Colonic mucosa (tissue), 4 donors: ENCODE measurements at regions not wholly inside any gene's neighbourhood (a gene's known extent, or its start where the extent isn't known, plus 50 kb on each side); places are given as distances from the start of the nearest gene placed in this dataset.

Experiments
- DNase-seq: peaks from one replicate; pipeline ENCODE4 v3.0.0-alpha.2; 2020
- H3K27ac ChIP-seq: fragments of 200-600 bp; one replicate; pipeline ENCODE4 v1.8.0; 2021
- H3K27me3 ChIP-seq: fragments of 200-600 bp; one replicate; pipeline ENCODE4 v1.8.0; 2021
- H3K36me3 ChIP-seq: fragments of 200-600 bp; one replicate; pipeline ENCODE4 v1.8.0; 2021
- H3K4me1 ChIP-seq: fragments of 200-600 bp; one replicate; pipeline ENCODE4 v1.8.0; 2021; ENCODE audit warnings: mild to moderate bottlenecking
- H3K4me3 ChIP-seq: fragments of 200-600 bp; one replicate; pipeline ENCODE4 v1.8.0; 2021
- H3K9ac ChIP-seq, 2 donors: one replicate each; pipeline ENCODE4 v1.7.0; 2013; ENCODE audit warnings: control low read depth in 2 of 2, low read depth in 2 of 2, low read length in 2 of 2
- H3K9me3 ChIP-seq: fragments of 200-600 bp; one replicate; pipeline ENCODE4 v1.8.0; 2021
- CTCF ChIP-seq: fragments of 200-600 bp; IDR thresholded peaks from one replicate; pipeline ENCODE4 v1.8.0; 2022; ENCODE audit warnings: antibody characterized with exemption, mild to moderate bottlenecking
- intact Hi-C: fragments of 100-400 bp; cut with DNase I; formaldehyde crosslinking; loops from one replicate; pipeline ENCODE4 v1.14.1; 2022
- donor health status: healthy.
- donor health status: DM: no; HTN: no; CAD: no.
- donor health status: DM: no; HTN: no; CAD: no.

- no peak for TF ChIP-seq CTCF
- Histone ChIP-seq H3K27ac (no peak overlapping the region), H3K36me3 (no peaks in the 10 kb centered on the region), H3K4me1 (no peaks in the 10 kb centered on the region), H3K9ac (no peak overlapping the region), H3K27me3 (no peaks in the 10 kb centered on the region), H3K9me3 (no peaks in the 10 kb centered on the region), H3K4me3 (no peak overlapping the region)
- intact Hi-C loops, result no loop called here
- no peak for DNase-seq
Measured at GRCh38 chr7:10120936-10121335, 852.7 kb upstream of the PHF14 start.

GRCh38 chr7:10121631-10122030, 852.0 kb upstream of the PHF14 start:
- no peaks in the 10 kb centered on the region for H3K36me3 ChIP-seq
- no peak overlapping the region for H3K9ac ChIP-seq
- H3K4me3 ChIP-seq, result no peak overlapping the region
- H3K27me3 ChIP-seq, result no peaks in the 10 kb centered on the region
- H3K27ac ChIP-seq, result no peak overlapping the region
- no peak for DNase-seq
- intact Hi-C loops, result no loop called here
- H3K4me1 ChIP-seq, result no peaks in the 10 kb centered on the region
- no peaks in the 10 kb centered on the region for H3K9me3 ChIP-seq
- no peak for TF ChIP-seq CTCF

GRCh38 chr7:10122551-10123100, 851.0 kb upstream of the PHF14 start:
- no peak for DNase-seq
- intact Hi-C loops, result no loop called here
- Histone ChIP-seq H3K4me3 (no peak overlapping the region), H3K36me3 (no peaks in the 10 kb centered on the region), H3K9me3 (no peaks in the 10 kb centered on the region), H3K27ac (no peak overlapping the region), H3K27me3 (no peaks in the 10 kb centered on the region), H3K4me1 (no peaks in the 10 kb centered on the region), H3K9ac (no peak overlapping the region)
- TF ChIP-seq CTCF, result no peak

- no peak overlapping the region for H3K27ac ChIP-seq
Measured at GRCh38 chr7:10128748-10129147, 844.9 kb upstream of the PHF14 start.

GRCh38 chr7:10138087-10138854, 835.4 kb upstream of the PHF14 start:
- Histone ChIP-seq H3K4me3 (no peak overlapping the region), H3K27ac (no peak overlapping the region), H3K36me3 (no peaks in the 10 kb centered on the region), H3K9me3 (no peaks in the 10 kb centered on the region), H3K27me3 (no peaks in the 10 kb centered on the region), H3K9ac (no peak overlapping the region), H3K4me1 (no peaks in the 10 kb centered on the region)
- DNase-seq, result no peak
- no peak for TF ChIP-seq CTCF
- intact Hi-C loops, result no loop called here

More at GRCh38 chr7:10128748-10129147, 844.9 kb upstream of the PHF14 start:
- TF ChIP-seq CTCF, result no peak
- intact Hi-C loops, result no loop called here
- Histone ChIP-seq H3K4me3 (no peak overlapping the region), H3K9ac (no peak overlapping the region), H3K36me3 (no peaks in the 10 kb centered on the region), H3K27me3 (no peaks in the 10 kb centered on the region), H3K9me3 (no peaks in the 10 kb centered on the region), H3K4me1 (no peaks in the 10 kb centered on the region)
- no peak for DNase-seq
